ENCODE measurements at regions not wholly inside any gene's neighbourhood (a gene's known extent, or its start where the extent isn't known, plus 50 kb on each side); places are given as distances from the start of the nearest gene placed in this dataset.

DNA sequence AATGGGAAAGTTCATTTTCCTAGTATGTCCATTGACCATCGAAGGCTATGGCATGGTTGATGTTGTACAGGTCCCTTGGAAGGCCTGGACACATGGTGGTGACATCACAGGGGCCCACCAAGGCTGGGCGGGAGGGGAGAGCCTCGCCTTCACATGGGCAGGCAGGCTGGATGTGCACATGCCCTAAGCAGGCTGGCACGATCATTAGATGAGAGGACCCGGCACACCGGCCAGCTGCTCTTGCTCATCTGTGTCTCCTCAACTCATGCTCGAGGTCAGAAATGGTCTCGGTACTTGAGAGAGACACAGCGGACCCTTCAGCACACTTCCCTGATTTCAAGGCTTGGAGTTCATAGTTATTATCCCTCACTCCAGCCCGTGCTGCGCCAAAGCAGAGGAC is 416.9 kb upstream of the ZFHX3 start:
- TF ChIP-seq CTCF (conservative IDR thresholded peaks at IDR 0.05; ENCODE audit: low read depth, low read length) = no peak
- no peak for TF ChIP-seq POLR2A (IDR thresholded peaks at IDR 0.05; ENCODE audit: low read depth, low read length)
- no peak for TF ChIP-seq RFX5 (IDR thresholded peaks at IDR 0.05; ENCODE audit: low read depth, low read length)
